Suppressor macrophage treated with lipopolysaccharide for 1 hour (primary cell): ENCODE measurements at regions not wholly inside any gene's neighbourhood (a gene's known extent, or its start where the extent isn't known, plus 50 kb on each side); places are given as distances from the start of the nearest gene placed in this dataset.

ENCODE experiments used
- DNase-seq, 3 donors: peaks; one replicate each; pipeline ENCODE4 v3.0.0-alpha.2; 2020 to 2022

GRCh38 chr9:96086936-96087571, 211.6 kb downstream of the ERCC6L2 start:
- no peak for DNase-seq

GRCh38 chr9:96085491-96086143, 210.1 kb downstream of the ERCC6L2 start:
- DNase-seq, result no peak

- no peak for DNase-seq
Observed at GRCh38 chr9:96084331-96084734, 208.8 kb downstream of the ERCC6L2 start.

GRCh38 chr9:96082516-96083232, 207.2 kb downstream of the ERCC6L2 start:
- DNase-seq, result no peak

GRCh38 chr9:96080364-96080763, 204.9 kb downstream of the ERCC6L2 start:
- no peak for DNase-seq

- no peak for DNase-seq
Observed at GRCh38 chr9:96079779-96080178, 204.3 kb downstream of the ERCC6L2 start.

- DNase-seq, result no peak
Observed at GRCh38 chr9:96078897-96079490, 203.5 kb downstream of the ERCC6L2 start.

- no peak for DNase-seq
Observed at GRCh38 chr9:96075757-96076156, 200.3 kb downstream of the ERCC6L2 start.

- no peak for DNase-seq
Observed at GRCh38 chr9:96075111-96075510, 199.6 kb downstream of the ERCC6L2 start.

- DNase-seq, result peak in 2 of 3 donors; percentile 4 to 20
Observed at GRCh38 chr9:96073531-96074480, 198.3 kb downstream of the ERCC6L2 start.

GRCh38 chr9:96072930-96073329, 197.4 kb downstream of the ERCC6L2 start:
- no peak for DNase-seq

- DNase-seq, result no peak
Observed at GRCh38 chr9:96071815-96072124, 196.3 kb downstream of the ERCC6L2 start.

- DNase-seq, result peak; percentile 57 to 68 (median 63)
Observed at GRCh38 chr9:96071076-96071814, 195.8 kb downstream of the ERCC6L2 start.

- no peak for DNase-seq
Observed at GRCh38 chr9:96069629-96070220, 194.2 kb downstream of the ERCC6L2 start.

GRCh38 chr9:96068511-96068910, 193.0 kb downstream of the ERCC6L2 start:
- DNase-seq, result no peak

- DNase-seq, result peak; percentile 37 to 51 (median 40)
Observed at GRCh38 chr9:96067600-96067999, 192.1 kb downstream of the ERCC6L2 start.

- DNase-seq, result no peak
Observed at GRCh38 chr9:96067004-96067403, 191.5 kb downstream of the ERCC6L2 start.

- DNase-seq, result no peak
Observed at GRCh38 chr9:96065482-96066251, 190.2 kb downstream of the ERCC6L2 start.

GRCh38 chr9:96064826-96065481, 189.5 kb downstream of the ERCC6L2 start:
- DNase-seq, result peak; percentile 42 to 49 (median 42)

GRCh38 chr9:96062854-96063253, 187.4 kb downstream of the ERCC6L2 start:
- no peak for DNase-seq
